Calu3 (cell line): ENCODE measurements at regions not wholly inside any gene's neighbourhood (a gene's known extent, or its start where the extent isn't known, plus 50 kb on each side); places are given as distances from the start of the nearest gene placed in this dataset.

Experiments used
- BruUV-seq: library from RNA; stranded (reverse); fragments of 400-500 nt; replicated peaks from 2 replicates; lab custom pipeline; 2021; lab: Mats Ljungman, UMichigan
- CTCF ChIA-PET: fragments of 300-600 bp; sonication (Branson Sonifier 250); formaldehyde crosslinking; loops from one replicate; lab custom pipeline; 2022; ENCODE audit warnings: antibody characterized with exemption; lab: Charles Lee
- DNase-seq: peaks from one replicate; pipeline ENCODE4 v3.0.0; 2022
- H3K27ac Mint-ChIP-seq: one replicate; pipeline ENCODE4 v1.8.0; 2022; ENCODE audit warnings: mixed read lengths; ENCODE audit not compliant: unreplicated experiment
- H3K27me3 Mint-ChIP-seq: one replicate; pipeline ENCODE4 v1.8.0; 2022; ENCODE audit warnings: mixed read lengths; ENCODE audit not compliant: unreplicated experiment
- H3K36me3 Mint-ChIP-seq: one replicate; pipeline ENCODE4 v1.8.0; 2022; ENCODE audit warnings: mild to moderate bottlenecking, moderate library complexity, mixed read lengths; ENCODE audit not compliant: insufficient read depth, unreplicated experiment
- H3K4me1 Mint-ChIP-seq: one replicate; pipeline ENCODE4 v1.8.0; 2022; ENCODE audit warnings: mild to moderate bottlenecking, low read depth, mixed read lengths; ENCODE audit not compliant: unreplicated experiment
- H3K4me3 Mint-ChIP-seq: one replicate; pipeline ENCODE4 v1.8.0; 2022; ENCODE audit warnings: mild to moderate bottlenecking, low read depth, moderate library complexity, mixed read lengths; ENCODE audit not compliant: unreplicated experiment
- H3K9me3 Mint-ChIP-seq: one replicate; pipeline ENCODE4 v1.8.0; 2022; ENCODE audit warnings: low read depth, mixed read lengths; ENCODE audit not compliant: unreplicated experiment
- intact Hi-C: fragments of 100-400 bp; cut with micrococcal nuclease; formaldehyde crosslinking; loops from one replicate; pipeline ENCODE4 v1.10.0; 2022; ENCODE audit not compliant: unreplicated experiment
- TF ChIP-seq, protein P1 (sequence below): fragments of 200-600 bp; IDR thresholded peaks from one replicate; pipeline ENCODE4 v1.8.0; 2022; ENCODE audit warnings: antibody characterized with exemption; ENCODE audit not compliant: unreplicated experiment

DNA sequence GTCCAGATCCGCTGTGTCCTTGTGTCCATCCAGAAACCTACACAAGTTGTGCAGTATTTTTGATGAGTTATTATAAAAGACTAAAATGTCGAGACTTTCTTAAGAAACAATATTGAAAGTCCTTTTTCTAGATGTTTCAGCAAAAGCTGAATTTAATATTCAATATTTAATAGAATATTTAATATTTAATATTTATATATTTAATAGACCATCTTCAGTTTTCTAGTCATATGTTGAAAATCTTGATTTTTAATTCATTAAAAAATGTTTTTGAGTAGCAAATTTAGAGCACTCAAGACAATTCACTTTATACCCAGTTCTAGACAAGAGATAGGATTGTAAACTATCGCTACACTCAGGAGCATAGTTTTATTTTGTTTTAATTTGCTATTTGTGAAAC, 447.8 kb downstream of the SLITRK5 start:
- intact Hi-C loops: no loop called here
- TF ChIP-seq, protein P1, sequence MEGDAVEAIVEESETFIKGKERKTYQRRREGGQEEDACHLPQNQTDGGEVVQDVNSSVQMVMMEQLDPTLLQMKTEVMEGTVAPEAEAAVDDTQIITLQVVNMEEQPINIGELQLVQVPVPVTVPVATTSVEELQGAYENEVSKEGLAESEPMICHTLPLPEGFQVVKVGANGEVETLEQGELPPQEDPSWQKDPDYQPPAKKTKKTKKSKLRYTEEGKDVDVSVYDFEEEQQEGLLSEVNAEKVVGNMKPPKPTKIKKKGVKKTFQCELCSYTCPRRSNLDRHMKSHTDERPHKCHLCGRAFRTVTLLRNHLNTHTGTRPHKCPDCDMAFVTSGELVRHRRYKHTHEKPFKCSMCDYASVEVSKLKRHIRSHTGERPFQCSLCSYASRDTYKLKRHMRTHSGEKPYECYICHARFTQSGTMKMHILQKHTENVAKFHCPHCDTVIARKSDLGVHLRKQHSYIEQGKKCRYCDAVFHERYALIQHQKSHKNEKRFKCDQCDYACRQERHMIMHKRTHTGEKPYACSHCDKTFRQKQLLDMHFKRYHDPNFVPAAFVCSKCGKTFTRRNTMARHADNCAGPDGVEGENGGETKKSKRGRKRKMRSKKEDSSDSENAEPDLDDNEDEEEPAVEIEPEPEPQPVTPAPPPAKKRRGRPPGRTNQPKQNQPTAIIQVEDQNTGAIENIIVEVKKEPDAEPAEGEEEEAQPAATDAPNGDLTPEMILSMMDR: no peak
- no peaks in the 10 kb centered on the region for H3K36me3 Mint-ChIP-seq
- H3K27ac Mint-ChIP-seq: no peak overlapping the region
- no peak for DNase-seq
- H3K9me3 Mint-ChIP-seq: no peaks in the 10 kb centered on the region
- CTCF ChIA-PET: no interaction called here
- BruUV-seq: no TSS peak
- no peak overlapping the region for H3K4me3 Mint-ChIP-seq
- no peaks in the 10 kb centered on the region for H3K27me3 Mint-ChIP-seq
- H3K4me1 Mint-ChIP-seq: no peaks in the 10 kb centered on the region

DNA sequence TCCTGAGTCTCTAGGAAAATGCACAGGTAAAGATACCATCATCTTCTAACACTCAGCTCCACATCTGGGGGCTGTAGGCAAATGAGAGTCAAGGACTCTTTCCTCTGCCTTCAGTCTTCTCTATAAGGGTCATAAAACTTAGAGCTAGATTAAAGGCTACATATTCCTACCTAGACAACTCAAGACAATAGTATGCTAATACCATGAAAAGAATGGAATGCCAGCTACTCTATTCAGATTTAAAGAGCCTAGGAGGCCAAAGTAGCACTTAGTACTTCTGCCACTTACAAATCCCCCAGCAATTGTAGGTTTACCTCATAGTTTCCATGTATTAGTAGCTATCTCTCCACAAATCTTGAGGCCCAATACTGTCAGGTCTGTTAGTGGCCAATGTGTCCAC, 453.0 kb downstream of the SLITRK5 start:
- Mint-ChIP-seq H3K27ac (no peak overlapping the region), H3K9me3 (peaks cover 2% of the 10 kb centered on the region), H3K4me1 (no peaks in the 10 kb centered on the region), H3K4me3 (no peak overlapping the region), H3K27me3 (no peaks in the 10 kb centered on the region), H3K36me3 (no peaks in the 10 kb centered on the region)
- TF ChIP-seq, protein P1: no peak
- CTCF ChIA-PET: no interaction called here
- no peak for DNase-seq
- BruUV-seq: no TSS peak
- intact Hi-C loops: no loop called here

DNA sequence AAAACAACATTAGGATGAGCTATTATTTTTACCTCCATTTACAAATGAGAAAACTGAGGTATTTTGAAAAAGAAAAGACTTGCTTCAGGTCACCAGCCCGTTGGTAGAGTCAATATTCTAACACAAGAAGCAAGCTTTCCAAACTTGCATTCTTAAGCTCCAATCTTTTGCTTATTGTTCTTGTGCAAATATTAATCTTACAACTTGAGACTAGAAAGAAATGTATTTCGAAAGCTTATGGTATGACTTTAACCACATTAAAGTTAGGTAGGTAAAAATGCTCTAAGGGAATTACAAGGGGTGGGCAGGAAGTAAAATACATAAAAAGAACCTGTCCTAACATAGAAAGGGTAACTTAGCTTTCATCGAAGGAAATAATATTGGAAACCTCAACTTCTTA, 453.9 kb downstream of the SLITRK5 start:
- H3K36me3 Mint-ChIP-seq: no peaks in the 10 kb centered on the region
- intact Hi-C loops: no loop called here
- no peaks in the 10 kb centered on the region for H3K4me1 Mint-ChIP-seq
- H3K27ac Mint-ChIP-seq: no peak overlapping the region
- no TSS peak for BruUV-seq
- CTCF ChIA-PET: no interaction called here
- TF ChIP-seq, protein P1: no peak
- H3K4me3 Mint-ChIP-seq: no peak overlapping the region
- H3K9me3 Mint-ChIP-seq: peaks cover 2% of the 10 kb centered on the region
- DNase-seq: no peak
- H3K27me3 Mint-ChIP-seq: no peaks in the 10 kb centered on the region

DNA sequence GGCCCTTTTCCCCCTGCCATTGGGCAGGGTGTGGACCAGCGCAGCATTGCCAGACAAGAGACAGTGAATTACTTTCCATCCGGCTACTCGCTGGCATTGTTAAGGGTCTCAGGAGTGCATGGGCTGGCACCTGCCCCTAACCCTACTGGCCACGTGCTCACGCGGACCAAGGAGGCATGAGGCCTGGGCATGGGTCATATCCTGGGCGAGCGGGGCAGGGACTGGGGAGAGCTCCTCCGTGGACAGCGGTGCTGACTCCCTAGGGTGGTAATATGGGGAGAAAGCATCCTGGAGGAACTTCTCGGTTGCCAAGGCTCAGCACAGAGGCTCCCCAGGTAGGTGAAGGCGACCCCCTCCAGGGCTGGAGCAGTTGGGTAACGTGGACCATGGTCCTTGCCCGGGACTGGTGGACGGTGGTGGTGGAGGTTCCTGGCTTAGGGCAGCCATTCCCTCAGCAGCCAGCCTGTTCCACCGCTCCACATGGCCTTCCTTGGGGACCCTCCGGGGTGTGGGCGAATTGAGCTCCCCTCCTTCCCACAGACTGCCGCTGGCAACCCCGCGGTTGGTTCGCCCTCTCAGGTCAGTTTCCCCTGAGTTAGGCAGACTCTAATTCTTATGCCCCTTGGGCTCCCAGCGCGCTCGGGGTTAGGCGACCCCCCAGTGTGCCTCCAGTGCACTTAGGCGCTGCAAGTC, 465.1 kb downstream of the SLITRK5 start:
- intact Hi-C loops: no loop called here
- Mint-ChIP-seq H3K4me3 (no peak overlapping the region), H3K4me1 (no peaks in the 10 kb centered on the region), H3K36me3 (no peaks in the 10 kb centered on the region), H3K27ac (no peak overlapping the region), H3K27me3 (no peaks in the 10 kb centered on the region), H3K9me3 (peaks cover 4% of the 10 kb centered on the region)
- CTCF ChIA-PET: no interaction called here
- no TSS peak for BruUV-seq
- TF ChIP-seq, protein P1: no peak
- DNase-seq: no peak
